ENCODE measurements at regions not wholly inside any gene's neighbourhood (a gene's known extent, or its start where the extent isn't known, plus 50 kb on each side); places are given as distances from the start of the nearest gene placed in this dataset.

DNA sequence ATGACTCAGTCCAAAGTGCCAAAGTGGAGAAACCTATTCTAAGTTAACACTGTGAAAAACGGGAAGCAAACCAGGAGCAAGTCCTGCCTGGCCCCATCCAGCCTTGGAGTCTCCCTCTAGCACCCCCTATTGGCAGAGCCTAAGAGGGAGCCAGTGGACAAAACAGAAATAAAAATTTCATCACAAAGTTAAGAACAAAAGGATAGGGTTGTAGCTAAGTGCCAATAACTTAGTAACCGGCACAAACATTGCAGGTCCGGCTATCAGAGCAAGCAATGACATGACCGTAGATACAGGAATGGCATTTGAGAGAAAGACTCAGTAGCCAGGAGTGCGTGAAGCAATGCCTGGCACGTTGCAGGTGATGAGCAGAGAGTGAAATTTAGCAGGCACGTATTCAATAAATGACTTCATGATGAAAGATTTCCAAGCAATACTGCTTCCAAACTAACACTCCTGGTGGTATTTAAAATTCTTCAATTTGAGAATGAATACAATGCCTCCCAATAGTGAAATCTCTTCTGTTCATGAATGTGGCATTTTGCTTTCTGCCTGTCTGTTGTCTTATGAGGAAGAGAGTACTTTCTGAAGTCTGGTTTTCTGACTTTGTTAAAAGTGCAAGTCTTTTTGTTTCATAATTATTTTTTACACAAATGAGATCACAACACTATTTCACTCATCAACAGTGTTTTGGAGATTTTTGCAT, 391.0 kb downstream of the OMA1 start:
- peak; percentile 40 for TF ChIP-seq CTCF (conservative IDR thresholded peaks at IDR 0.05; ENCODE audit: low read length)
- no peak overlapping the region for H3K4me3 ChIP-seq (ENCODE audit: low read length)
- DNase-seq (ENCODE audit: low read depth), result peak; percentile 1

- no peak for TF ChIP-seq CTCF (conservative IDR thresholded peaks at IDR 0.05; ENCODE audit: low read length)
- H3K4me3 ChIP-seq (ENCODE audit: low read length), result no peak overlapping the region
- no peak for DNase-seq (ENCODE audit: low read depth)
These were observed 392.3 kb downstream of the OMA1 start for GRCh38 chr1:58154256-58154655.

- no peak overlapping the region for H3K4me3 ChIP-seq (ENCODE audit: low read length)
- DNase-seq (ENCODE audit: low read depth), result no peak
- no peak for TF ChIP-seq CTCF (conservative IDR thresholded peaks at IDR 0.05; ENCODE audit: low read length)
These were observed 393.8 kb downstream of the OMA1 start for GRCh38 chr1:58152697-58153096.

- no peak for TF ChIP-seq CTCF (conservative IDR thresholded peaks at IDR 0.05; ENCODE audit: low read length)
- no peak overlapping the region for H3K4me3 ChIP-seq (ENCODE audit: low read length)
These were observed 397.2 kb downstream of the OMA1 start for GRCh38 chr1:58149271-58149812.

GRCh38 chr1:58144698-58145270, 401.7 kb downstream of the OMA1 start:
- H3K4me3 ChIP-seq (ENCODE audit: low read length), result no peak overlapping the region
- no peak for DNase-seq (ENCODE audit: low read depth)
- TF ChIP-seq CTCF (conservative IDR thresholded peaks at IDR 0.05; ENCODE audit: low read length), result no peak

More at GRCh38 chr1:58149271-58149812, 397.2 kb downstream of the OMA1 start:
- no peak for DNase-seq (ENCODE audit: low read depth)

DNA sequence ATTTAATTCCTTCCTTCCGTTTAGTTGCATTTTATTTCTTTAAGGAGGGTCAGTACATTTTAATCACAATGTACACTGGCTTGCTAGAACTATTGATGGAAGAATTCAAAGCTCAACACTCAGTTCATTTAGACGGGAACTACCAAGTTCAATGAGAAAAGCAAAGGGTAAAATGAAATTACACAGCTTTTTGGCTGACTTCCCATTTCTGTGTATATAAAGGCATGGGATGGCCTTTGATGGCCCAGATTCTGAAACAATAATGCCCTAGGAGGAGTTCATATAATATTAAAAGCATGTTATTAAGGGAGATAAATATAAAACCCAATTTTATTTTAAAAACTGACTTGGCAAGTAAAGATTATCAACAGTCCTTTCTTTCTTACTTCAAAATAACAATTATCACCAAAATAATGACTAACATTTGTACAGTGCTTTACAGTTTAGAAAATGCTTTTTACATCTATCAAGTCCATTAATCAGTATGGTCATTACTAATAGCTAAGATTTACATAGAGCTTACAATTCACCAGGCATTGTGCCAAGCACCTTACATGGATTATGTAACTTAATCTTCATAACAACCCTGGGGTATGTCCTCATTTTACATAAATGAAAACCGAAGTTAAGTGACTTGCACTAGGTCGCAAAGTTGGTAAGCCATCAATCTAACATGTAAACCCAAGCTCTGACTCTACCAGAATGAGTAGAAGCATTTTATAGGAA, 402.4 kb downstream of the OMA1 start:
- TF ChIP-seq CTCF (conservative IDR thresholded peaks at IDR 0.05; ENCODE audit: low read length), result no peak
- no peak for DNase-seq (ENCODE audit: low read depth)
- no peak overlapping the region for H3K4me3 ChIP-seq (ENCODE audit: low read length)
